Panc1 (cell line): ENCODE measurements at regions not wholly inside any gene's neighbourhood (a gene's known extent, or its start where the extent isn't known, plus 50 kb on each side); places are given as distances from the start of the nearest gene placed in this dataset.
"Not testable (repeated sequence)": the region's sequence is repeated elsewhere in the genome, so short reads cannot be mapped to it uniquely, and the experiment has no call there.

Experiments used
- ATAC-seq: fragments of 200-7000 bp; cut with Tn5 transposase; 2 replicates; pipeline ENCODE4 v1.9.1; 2020; ENCODE audit warnings: mild to moderate bottlenecking, moderate library complexity
- BruUV-seq: library from RNA; stranded (reverse); fragments of 400-500 nt; replicated peaks from 2 replicates; lab custom pipeline; 2021; lab: Mats Ljungman, UMichigan
- CTCF ChIA-PET: fragments of 300-600 bp; sonication (Branson Sonifier 250); formaldehyde crosslinking; loops from one replicate; lab custom pipeline; 2022; ENCODE audit warnings: antibody characterized with exemption; lab: Charles Lee
- POLR2A ChIA-PET: fragments of 300-600 bp; sonication (Branson Sonifier 250); formaldehyde crosslinking; loops from one replicate; lab custom pipeline; 2022; ENCODE audit warnings: antibody characterized with exemption; lab: Charles Lee
- DNase-seq: peaks from one replicate; pipeline ENCODE4 v3.0.0-alpha.2; 2010; ENCODE audit warnings: low read depth, low spot score
- H3K27ac ChIP-seq: 2 replicates; pipeline ENCODE4 v1.5.1; 2011; ENCODE audit warnings: mild to moderate bottlenecking, low read length, inconsistent platforms
- H3K27me3 ChIP-seq: fragments of 200-500 bp; sonication (Bioruptor generic); 2 replicates; pipeline ENCODE4 v1.6.0; 2014; ENCODE audit warnings: low read length, inconsistent platforms; ENCODE audit not compliant: control insufficient read depth, insufficient read depth
- H3K36me3 ChIP-seq: fragments of 200-500 bp; sonication (Bioruptor generic); 2 replicates; pipeline ENCODE4 v1.5.1; 2014; ENCODE audit warnings: inconsistent platforms, mild to moderate bottlenecking, low read length, moderate library complexity; ENCODE audit not compliant: control insufficient read depth, insufficient read depth
- H3K4me1 ChIP-seq: 2 replicates; pipeline ENCODE4 v1.5.1; 2011; ENCODE audit warnings: inconsistent platforms, mild to moderate bottlenecking, low read length, moderate library complexity; ENCODE audit not compliant: control insufficient read depth, insufficient read depth
- H3K4me3 ChIP-seq, 2 experiments: 2 replicates each; pipeline ENCODE4 v1.5.1; 2011 to 2012; ENCODE audit warnings: low read depth in 2 of 2, low read length in 2 of 2, mild to moderate bottlenecking in 2 of 2, inconsistent platforms in 1 of 2, moderate library complexity in 1 of 2
- H3K9me3 ChIP-seq: fragments of 200-500 bp; sonication (Bioruptor generic); 2 replicates; pipeline ENCODE4 v1.5.1; 2014; ENCODE audit warnings: low read depth, mild to moderate bottlenecking, inconsistent platforms, low read length, moderate library complexity; ENCODE audit not compliant: control insufficient read depth, insufficient read depth
- in situ Hi-C: cut with HindIII; loops from 2 replicates; pipeline ENCODE4 v1.10.0; 2016; ENCODE audit warnings: low sequenced_read_pairs, low pct_unique_long_range_greater_than_20kb
- intact Hi-C: fragments of 100-400 bp; cut with micrococcal nuclease; formaldehyde crosslinking; loops from one replicate; pipeline ENCODE4 v1.10.0; 2022; ENCODE audit not compliant: unreplicated experiment

DNA sequence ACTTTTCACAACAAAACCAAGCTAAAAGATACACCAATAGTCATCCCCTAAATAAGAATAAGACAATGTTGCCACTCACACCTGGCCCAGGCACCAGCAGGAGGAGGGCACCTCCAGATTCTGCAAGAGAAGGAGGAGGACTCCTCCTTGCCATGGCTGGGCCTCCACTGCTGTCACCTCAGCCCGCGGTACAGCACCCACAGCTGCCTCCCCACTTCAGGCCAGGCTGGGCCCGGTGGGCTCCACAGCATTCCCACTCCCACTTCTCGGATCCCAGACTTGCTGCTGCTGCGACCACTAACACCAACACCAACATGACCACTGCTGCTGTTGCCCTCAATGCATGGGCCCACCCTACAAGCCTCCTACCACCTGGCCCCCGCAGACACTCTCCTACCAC is 95.3 kb upstream of the POTED start:
- DNase-seq, H3K36me3 ChIP-seq, in situ Hi-C loops, CTCF ChIA-PET, H3K4me1 ChIP-seq, BruUV-seq, H3K27me3 ChIP-seq, H3K4me3 ChIP-seq, POLR2A ChIA-PET, H3K9me3 ChIP-seq, intact Hi-C loops, H3K27ac ChIP-seq, ATAC-seq: not testable (repeated sequence)

DNA sequence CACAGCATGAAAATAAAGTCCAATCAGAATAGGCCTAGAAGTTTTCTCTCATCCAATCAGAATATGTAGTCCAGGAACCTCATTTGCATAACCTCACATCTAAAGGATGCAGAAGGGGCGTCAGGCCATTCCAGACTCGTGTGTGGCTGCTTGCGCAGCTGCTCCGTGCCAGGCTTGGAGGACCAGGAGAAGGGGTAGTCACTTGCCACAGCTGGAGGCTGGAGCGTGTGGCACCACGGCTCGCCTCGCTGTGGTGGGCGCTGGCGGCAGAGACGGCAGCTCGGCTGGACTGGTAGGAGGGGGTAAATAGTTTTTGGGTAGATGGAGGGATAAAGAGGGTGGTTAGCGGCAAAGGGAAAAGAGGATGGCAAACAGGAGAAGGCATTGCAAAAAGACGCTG is 93.6 kb upstream of the POTED start:
- H3K27ac ChIP-seq, ATAC-seq, H3K36me3 ChIP-seq, H3K9me3 ChIP-seq, DNase-seq, intact Hi-C loops, CTCF ChIA-PET, H3K4me3 ChIP-seq, H3K27me3 ChIP-seq, POLR2A ChIA-PET, H3K4me1 ChIP-seq, BruUV-seq, in situ Hi-C loops: not testable (repeated sequence)

GRCh38 chr21:13519971-13520370 is 89.6 kb upstream of the POTED start:
- DNase-seq, H3K9me3 ChIP-seq, intact Hi-C loops, ATAC-seq, H3K27me3 ChIP-seq, H3K36me3 ChIP-seq, H3K4me3 ChIP-seq, BruUV-seq, H3K27ac ChIP-seq, in situ Hi-C loops, POLR2A ChIA-PET, H3K4me1 ChIP-seq: not testable (repeated sequence)
- CTCF ChIA-PET = interaction anchor here (0.5 kb wide), 1 partner anchor 84 kb away, joined by 5 read pairs; no protein-coding TSS in a partner anchor

DNA sequence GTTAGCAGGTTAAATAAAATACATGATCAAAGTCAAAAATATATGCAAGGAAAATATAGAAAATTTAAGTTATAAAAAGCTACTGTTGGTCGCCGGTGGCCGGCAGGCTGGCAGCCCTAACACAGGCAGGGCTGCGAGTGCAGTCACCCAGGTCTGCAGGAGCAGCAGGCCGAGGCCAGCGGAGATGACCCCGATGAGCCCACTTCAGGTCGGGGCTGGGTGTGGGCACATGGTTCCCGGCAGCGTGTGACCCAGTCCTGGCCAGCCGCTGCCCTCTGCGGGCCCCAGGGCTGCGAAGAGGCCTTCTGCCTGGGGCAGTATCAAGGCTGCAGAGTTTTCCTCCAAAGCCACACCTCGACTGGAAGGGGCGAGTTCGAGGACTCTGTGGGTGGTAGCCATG is 84.6 kb upstream of the POTED start:
- DNase-seq, H3K27ac ChIP-seq, H3K36me3 ChIP-seq, H3K9me3 ChIP-seq, H3K4me3 ChIP-seq, BruUV-seq, ATAC-seq, CTCF ChIA-PET, intact Hi-C loops, POLR2A ChIA-PET, H3K4me1 ChIP-seq, H3K27me3 ChIP-seq, in situ Hi-C loops: not testable (repeated sequence)

GRCh38 chr21:13529082-13529481 is 80.5 kb upstream of the POTED start:
- POLR2A ChIA-PET, CTCF ChIA-PET, ATAC-seq, H3K36me3 ChIP-seq, H3K4me3 ChIP-seq, DNase-seq, H3K9me3 ChIP-seq, intact Hi-C loops, H3K4me1 ChIP-seq, BruUV-seq, H3K27me3 ChIP-seq, H3K27ac ChIP-seq, in situ Hi-C loops: not testable (repeated sequence)

DNA sequence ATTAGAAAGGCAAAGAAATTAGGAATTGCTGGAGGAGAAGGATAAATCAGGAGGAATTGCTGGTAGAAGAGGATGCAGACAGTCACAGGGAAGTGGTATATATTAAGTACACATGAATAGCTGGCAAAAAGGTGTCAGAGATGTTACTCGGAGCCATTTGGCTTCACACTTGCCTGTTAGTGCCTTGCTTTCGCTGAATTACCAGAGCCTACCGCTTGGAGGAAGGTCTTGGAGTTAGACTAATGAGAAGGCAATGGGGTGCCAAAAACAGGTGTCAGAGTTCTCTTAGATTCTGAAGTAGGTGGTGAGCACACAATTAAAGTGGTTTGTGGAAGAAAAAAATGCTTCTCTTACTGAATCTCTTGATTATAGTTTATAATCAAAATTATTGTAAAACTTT is 79.9 kb upstream of the POTED start:
- in situ Hi-C loops, DNase-seq, H3K4me3 ChIP-seq, ATAC-seq, intact Hi-C loops, CTCF ChIA-PET, H3K9me3 ChIP-seq, H3K27ac ChIP-seq, POLR2A ChIA-PET, BruUV-seq, H3K27me3 ChIP-seq, H3K4me1 ChIP-seq, H3K36me3 ChIP-seq: not testable (repeated sequence)

DNA sequence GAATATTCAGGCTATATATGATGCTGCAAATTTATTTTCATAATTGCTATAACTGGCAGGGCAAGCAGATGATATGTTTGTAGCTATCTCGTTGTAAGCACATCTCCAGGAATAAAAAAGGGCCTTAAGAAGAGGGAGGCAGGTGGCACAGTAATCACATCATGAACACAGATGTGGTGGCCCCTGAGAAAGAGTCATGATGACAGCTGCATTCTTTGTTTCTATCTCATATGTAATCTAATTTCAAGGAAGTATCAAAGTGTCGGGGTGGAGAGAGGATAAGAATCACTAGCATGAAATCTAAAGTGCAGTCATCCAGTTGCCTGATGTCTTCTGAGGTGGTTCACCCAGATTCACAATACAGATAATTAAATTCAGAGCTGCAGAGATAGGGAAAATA is 78.9 kb upstream of the POTED start:
- H3K27ac ChIP-seq, H3K4me3 ChIP-seq, in situ Hi-C loops, DNase-seq, H3K36me3 ChIP-seq, POLR2A ChIA-PET, H3K27me3 ChIP-seq, CTCF ChIA-PET, H3K4me1 ChIP-seq, intact Hi-C loops, BruUV-seq, ATAC-seq, H3K9me3 ChIP-seq: not testable (repeated sequence)

- in situ Hi-C loops, BruUV-seq, H3K36me3 ChIP-seq, H3K9me3 ChIP-seq, DNase-seq, POLR2A ChIA-PET, H3K27me3 ChIP-seq, CTCF ChIA-PET, ATAC-seq, H3K27ac ChIP-seq, intact Hi-C loops, H3K4me1 ChIP-seq, H3K4me3 ChIP-seq: not testable (repeated sequence)
Measured at GRCh38 chr21:13543482-13543881, 66.1 kb upstream of the POTED start.
